GM12892 (cell line): ENCODE measurements at regions not wholly inside any gene's neighbourhood (a gene's known extent, or its start where the extent isn't known, plus 50 kb on each side); places are given as distances from the start of the nearest gene placed in this dataset.

ENCODE experiments used
- DNase-seq: peaks from one replicate; pipeline ENCODE4 v3.0.0; 2011; ENCODE audit not compliant: insufficient read length
- FAIRE-seq: peaks from 2 replicates; lab custom pipeline; 2011; peaks lifted over from hg19 to GRCh38; lab: Jason Lieb, UNC
- POLR2A ChIP-seq: IDR thresholded peaks from 2 replicates; pipeline ENCODE4 v1.6.1; 2011; ENCODE audit warnings: low read depth, low read length, control low read depth
- POLR2AphosphoS5 ChIP-seq: IDR thresholded peaks from 2 replicates; pipeline ENCODE4 v1.6.1; 2011; ENCODE audit warnings: low read depth, low read length, control low read depth
- TAF1 ChIP-seq: IDR thresholded peaks from 2 replicates; pipeline ENCODE4 v1.6.1; 2011; ENCODE audit warnings: low read depth, mild to moderate bottlenecking, control low read depth, low read length, borderline replicate concordance

- TF ChIP-seq TAF1 (no peak), POLR2AphosphoS5 (no peak), POLR2A (no peak)
- DNase-seq = no peak
- FAIRE-seq = no peak
Measured at GRCh38 chr18:28365411-28365831, 188.5 kb upstream of the CDH2 start.

GRCh38 chr18:28363124-28363523 lies 186.2 kb upstream of the CDH2 start:
- FAIRE-seq (no peak), DNase-seq (no peak)
- TF ChIP-seq POLR2AphosphoS5 = no peak
- TF ChIP-seq POLR2A = no peak
- TF ChIP-seq TAF1 = no peak

GRCh38 chr18:28359176-28359575 lies 182.2 kb upstream of the CDH2 start:
- FAIRE-seq (no peak), DNase-seq (no peak)
- TF ChIP-seq POLR2AphosphoS5 (no peak), POLR2A (no peak), TAF1 (no peak)

GRCh38 chr18:28357766-28358401 lies 181.0 kb upstream of the CDH2 start:
- FAIRE-seq (no peak), DNase-seq (no peak)
- TF ChIP-seq POLR2AphosphoS5 (no peak), TAF1 (no peak), POLR2A (no peak)

- FAIRE-seq (no peak), DNase-seq (no peak)
- TF ChIP-seq POLR2A (no peak), POLR2AphosphoS5 (no peak), TAF1 (no peak)
Measured at GRCh38 chr18:28350821-28351220, 173.9 kb upstream of the CDH2 start.

- DNase-seq = no peak
- FAIRE-seq = no peak
- TF ChIP-seq POLR2AphosphoS5 (no peak), TAF1 (no peak)
Measured at GRCh38 chr18:28342231-28342630, 165.3 kb upstream of the CDH2 start.

GRCh38 chr18:28338316-28338715 lies 161.4 kb upstream of the CDH2 start:
- TF ChIP-seq POLR2A (no peak), TAF1 (no peak), POLR2AphosphoS5 (no peak)
- DNase-seq (no peak), FAIRE-seq (no peak)

- FAIRE-seq (no peak), DNase-seq (no peak)
- TF ChIP-seq POLR2A (no peak), POLR2AphosphoS5 (no peak), TAF1 (no peak)
Measured at GRCh38 chr18:28334516-28334915, 157.6 kb upstream of the CDH2 start.

GRCh38 chr18:28332071-28332470 lies 155.1 kb upstream of the CDH2 start:
- TF ChIP-seq POLR2AphosphoS5 = no peak
- no peak for TF ChIP-seq POLR2A
- FAIRE-seq (no peak), DNase-seq (no peak)

- no peak for FAIRE-seq
- DNase-seq = no peak
- TF ChIP-seq TAF1 = no peak
- TF ChIP-seq POLR2AphosphoS5 = no peak
- no peak for TF ChIP-seq POLR2A
Measured at GRCh38 chr18:28331551-28331950, 154.6 kb upstream of the CDH2 start.

GRCh38 chr18:28313602-28314001 lies 136.7 kb upstream of the CDH2 start:
- DNase-seq = no peak
- no peak for FAIRE-seq
- TF ChIP-seq POLR2AphosphoS5 (no peak), TAF1 (no peak), POLR2A (no peak)

- TF ChIP-seq POLR2A = no peak
- TF ChIP-seq TAF1 = no peak
- TF ChIP-seq POLR2AphosphoS5 = no peak
- no peak for DNase-seq
- FAIRE-seq = no peak
Measured at GRCh38 chr18:28288784-28289183, 111.9 kb upstream of the CDH2 start.
